IPS-18c (cell line): ENCODE measurements at regions not wholly inside any gene's neighbourhood (a gene's known extent, or its start where the extent isn't known, plus 50 kb on each side); places are given as distances from the start of the nearest gene placed in this dataset.
"Not testable (repeated sequence)": the region's sequence is repeated elsewhere in the genome, so short reads cannot be mapped to it uniquely, and the experiment has no call there.

ENCODE experiments used
- H3K4me3 ChIP-seq: 2 replicates; pipeline ENCODE4 v1.7.0; 2013; ENCODE audit warnings: low read depth, mild to moderate bottlenecking, low read length, moderate library complexity; ENCODE audit not compliant: insufficient read depth
- H3K9me3 ChIP-seq: one replicate; pipeline ENCODE4 v1.6.1; 2013; ENCODE audit warnings: mild to moderate bottlenecking, low read length, moderate library complexity; ENCODE audit not compliant: control insufficient read depth, insufficient read depth

DNA sequence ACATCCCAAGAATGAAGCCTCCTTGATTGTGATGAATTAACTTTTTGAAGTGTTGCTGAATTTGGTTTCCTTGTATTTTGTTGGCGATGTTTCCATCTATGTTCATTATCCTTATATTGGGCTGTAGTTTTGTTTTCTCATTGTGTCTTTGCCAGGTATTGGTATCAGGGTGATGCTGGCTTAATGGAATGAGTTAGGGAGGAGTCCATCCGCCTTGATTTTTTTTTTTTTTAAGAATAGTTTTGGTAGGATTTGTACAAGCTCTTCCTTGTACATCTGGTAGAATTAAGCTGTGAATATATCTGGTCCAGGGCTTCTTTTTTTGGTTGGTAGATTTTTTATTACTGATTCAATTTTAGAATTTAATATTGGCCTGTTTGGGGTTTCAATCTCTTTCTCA, 166.1 kb upstream of the WDFY3 start:
- H3K9me3 ChIP-seq, result no peaks in the 10 kb centered on the region
- no peak overlapping the region for H3K4me3 ChIP-seq

DNA sequence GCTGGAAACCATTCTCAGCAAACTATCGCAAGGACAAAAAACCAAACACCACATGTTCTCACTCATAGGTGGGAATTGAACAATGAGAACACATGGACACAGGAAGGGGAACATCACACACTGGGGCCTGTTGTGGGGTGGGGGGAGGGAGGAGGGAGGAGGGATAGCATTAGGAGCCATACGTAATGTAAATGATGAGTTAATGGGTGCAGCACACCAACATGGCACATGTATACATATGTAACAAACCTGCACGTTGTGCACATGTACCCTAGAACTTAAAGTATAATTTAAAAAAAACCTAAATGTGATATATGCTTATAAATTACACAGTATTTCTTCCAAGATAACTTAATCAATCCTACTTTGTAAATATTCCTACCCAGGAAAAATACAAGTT, 173.3 kb upstream of the WDFY3 start:
- not testable (repeated sequence) for H3K9me3 ChIP-seq

DNA sequence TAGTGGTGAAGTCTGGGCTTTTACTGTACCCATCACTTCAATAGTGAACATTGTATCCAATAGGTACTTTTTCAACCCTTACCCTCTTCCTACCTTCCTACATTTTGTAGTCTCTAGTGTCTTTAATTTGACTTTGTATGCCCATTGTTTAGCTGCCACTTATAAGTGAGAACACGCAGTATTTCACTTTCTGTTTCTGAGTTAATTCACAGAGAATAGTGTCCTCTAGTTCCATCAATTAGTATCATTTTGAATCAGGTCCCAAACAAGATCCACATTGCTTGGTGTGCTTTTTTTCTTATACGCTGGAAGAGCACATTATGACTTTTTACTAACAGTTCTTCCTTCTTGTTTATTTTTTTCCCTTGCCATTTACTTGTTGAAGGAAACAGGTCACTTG, 176.0 kb upstream of the WDFY3 start:
- H3K4me3 ChIP-seq, result no peak overlapping the region
- H3K9me3 ChIP-seq, result no peaks in the 10 kb centered on the region

More for the DNA sequence above, 173.3 kb upstream of the WDFY3 start:
- H3K4me3 ChIP-seq, result not testable (repeated sequence)

DNA sequence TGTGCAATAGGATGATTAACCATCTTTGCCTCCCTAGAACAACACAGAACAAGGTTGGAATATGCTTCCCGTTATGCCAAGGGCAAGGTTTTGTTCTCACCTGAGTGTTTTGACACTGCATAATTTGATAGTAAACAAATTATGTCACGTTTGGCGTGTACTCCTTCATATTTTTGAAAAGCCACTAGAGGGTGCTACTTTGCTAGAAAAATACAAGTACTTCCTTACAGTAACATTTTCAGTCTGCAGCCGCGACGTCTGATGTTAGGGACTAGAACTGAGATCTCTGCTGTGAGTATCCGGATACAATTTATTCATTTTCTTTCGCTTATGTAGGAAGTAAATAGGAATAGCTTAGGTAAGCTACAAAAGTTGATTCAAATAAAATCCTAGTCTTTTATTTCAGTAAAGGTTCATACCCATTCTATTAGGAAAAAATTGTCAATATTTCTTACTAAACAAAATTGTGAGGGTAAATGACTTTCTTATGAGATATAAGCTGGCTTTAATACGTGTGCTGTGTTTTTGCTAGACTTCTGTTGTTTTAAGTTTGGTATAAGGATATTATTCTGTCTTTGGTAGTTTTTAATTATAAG, 181.1 kb upstream of the WDFY3 start:
- Histone ChIP-seq H3K9me3 (no peaks in the 10 kb centered on the region), H3K4me3 (no peak overlapping the region)

GRCh38 chr4:85149676-85150075, 183.2 kb upstream of the WDFY3 start:
- H3K4me3 ChIP-seq, result no peak overlapping the region
- no peaks in the 10 kb centered on the region for H3K9me3 ChIP-seq

- Histone ChIP-seq H3K9me3 (no peaks in the 10 kb centered on the region), H3K4me3 (no peak overlapping the region)
These were observed 184.9 kb upstream of the WDFY3 start for GRCh38 chr4:85151371-85151770.

- Histone ChIP-seq H3K4me3 (no peak overlapping the region), H3K9me3 (no peaks in the 10 kb centered on the region)
These were observed 185.3 kb upstream of the WDFY3 start for GRCh38 chr4:85151786-85152185.

DNA sequence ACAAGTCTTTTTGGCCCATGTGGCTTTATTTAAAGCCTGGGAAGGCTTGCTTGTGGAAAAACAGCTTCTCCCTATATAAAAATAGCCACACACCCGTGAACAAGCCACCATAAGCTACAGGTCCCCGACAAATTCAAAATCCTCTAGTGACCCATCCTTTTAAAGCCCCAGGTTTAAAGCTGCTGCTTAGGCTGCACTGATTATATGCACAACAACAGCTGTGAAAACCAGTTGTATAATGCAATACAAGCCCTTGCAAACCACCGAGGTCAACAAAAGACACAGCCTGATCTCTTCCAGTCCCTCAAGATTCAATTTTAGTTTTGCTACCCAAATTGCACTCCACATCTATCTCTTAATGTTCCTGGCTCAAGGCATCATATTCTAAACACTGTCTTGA, 186.0 kb upstream of the WDFY3 start:
- no peaks in the 10 kb centered on the region for H3K9me3 ChIP-seq
- H3K4me3 ChIP-seq, result no peak overlapping the region

DNA sequence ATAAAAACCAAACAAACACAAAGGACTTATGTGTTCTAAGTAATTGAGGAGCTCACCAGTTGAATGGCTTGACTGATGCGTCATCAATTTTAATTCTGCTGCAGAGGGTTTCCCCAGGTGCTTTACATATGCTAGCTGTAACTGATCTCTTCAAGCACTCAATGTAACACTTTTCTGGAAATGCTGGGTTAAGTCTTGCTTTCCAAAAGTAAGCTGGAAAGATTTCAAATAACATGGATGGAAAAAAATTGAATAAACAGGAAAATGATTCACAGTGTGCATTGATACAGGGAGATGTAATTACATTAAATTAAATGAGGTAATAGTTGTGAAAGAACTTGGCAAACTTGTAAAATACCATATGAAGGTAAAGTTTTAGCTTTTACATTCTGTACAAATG, 186.7 kb upstream of the WDFY3 start:
- H3K9me3 ChIP-seq, result no peaks in the 10 kb centered on the region
- no peak overlapping the region for H3K4me3 ChIP-seq

- Histone ChIP-seq H3K4me3 (no peak overlapping the region), H3K9me3 (no peaks in the 10 kb centered on the region)
These were observed 188.1 kb upstream of the WDFY3 start for GRCh38 chr4:85154591-85154990.

GRCh38 chr4:85165808-85166207, 199.3 kb upstream of the WDFY3 start:
- Histone ChIP-seq H3K4me3 (no peak overlapping the region), H3K9me3 (peaks cover 2% of the 10 kb centered on the region)

DNA sequence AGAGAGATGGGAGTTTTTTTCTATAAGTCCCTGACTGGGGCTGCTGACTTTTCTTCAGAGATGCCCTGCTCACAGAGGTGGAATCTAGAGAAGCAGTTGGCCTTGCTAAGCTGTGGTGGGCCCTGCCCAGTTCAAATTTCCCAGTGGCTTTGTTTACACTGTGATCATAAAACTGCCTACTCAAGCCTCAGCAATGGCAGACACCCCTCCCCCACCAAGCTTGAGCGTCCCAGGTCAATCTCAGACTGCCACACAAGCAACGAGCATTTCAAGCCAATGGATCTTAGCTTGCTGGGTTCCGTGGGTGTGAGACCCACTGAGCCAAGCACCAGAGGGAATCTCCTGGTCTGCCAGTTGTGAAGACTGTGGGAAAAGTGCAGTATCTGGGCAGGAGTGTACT, 199.8 kb upstream of the WDFY3 start:
- peaks cover 2% of the 10 kb centered on the region for H3K9me3 ChIP-seq
- H3K4me3 ChIP-seq, result no peak overlapping the region

DNA sequence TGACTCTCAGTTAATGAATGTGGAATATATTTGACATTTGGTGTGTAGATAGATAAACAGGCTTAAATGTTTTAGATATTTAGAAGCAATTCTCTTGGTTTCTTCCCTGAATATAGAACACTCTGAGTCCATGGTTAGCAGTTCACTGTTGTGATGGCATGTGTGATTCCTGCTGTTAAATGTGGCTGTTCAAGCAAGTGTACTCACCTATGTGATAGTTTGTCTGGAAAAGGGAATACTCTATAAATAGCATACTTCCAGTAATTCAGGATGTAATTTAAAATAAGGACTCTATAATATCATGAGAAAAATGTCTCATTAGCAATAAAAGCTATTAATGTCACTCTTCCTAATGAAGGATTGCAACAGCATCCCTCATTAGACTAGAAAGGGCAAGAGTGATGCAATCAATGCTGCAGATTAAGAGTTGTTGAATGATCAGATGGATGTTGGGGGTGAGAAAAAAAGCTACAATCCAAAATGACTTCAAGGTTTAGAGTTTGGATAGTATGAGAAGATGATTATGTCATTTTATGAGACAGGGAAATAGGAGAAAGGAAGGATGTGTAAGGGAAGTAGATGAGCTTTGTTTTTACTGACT, 201.8 kb upstream of the WDFY3 start:
- Histone ChIP-seq H3K9me3 (peaks cover 2% of the 10 kb centered on the region), H3K4me3 (no peak overlapping the region)

DNA sequence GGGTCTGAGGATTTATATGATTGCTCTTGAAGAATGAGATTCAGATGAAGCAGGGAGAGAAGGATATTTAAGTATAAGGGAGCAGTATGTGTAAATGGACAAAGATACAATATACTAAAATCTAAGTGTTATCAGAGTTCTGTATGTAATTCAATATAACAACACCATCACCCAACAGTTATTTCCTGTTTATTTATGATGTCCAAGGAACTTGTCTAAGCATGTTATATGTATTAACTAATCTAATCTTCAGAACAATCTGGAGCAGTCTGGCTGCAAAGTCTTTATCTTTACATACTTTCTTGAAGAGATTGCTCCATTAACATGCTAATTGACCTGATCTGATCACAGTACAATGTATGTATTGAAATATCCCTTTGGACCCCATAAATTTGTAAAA, 203.8 kb upstream of the WDFY3 start:
- Histone ChIP-seq H3K4me3 (no peak overlapping the region), H3K9me3 (peaks cover 2% of the 10 kb centered on the region)

DNA sequence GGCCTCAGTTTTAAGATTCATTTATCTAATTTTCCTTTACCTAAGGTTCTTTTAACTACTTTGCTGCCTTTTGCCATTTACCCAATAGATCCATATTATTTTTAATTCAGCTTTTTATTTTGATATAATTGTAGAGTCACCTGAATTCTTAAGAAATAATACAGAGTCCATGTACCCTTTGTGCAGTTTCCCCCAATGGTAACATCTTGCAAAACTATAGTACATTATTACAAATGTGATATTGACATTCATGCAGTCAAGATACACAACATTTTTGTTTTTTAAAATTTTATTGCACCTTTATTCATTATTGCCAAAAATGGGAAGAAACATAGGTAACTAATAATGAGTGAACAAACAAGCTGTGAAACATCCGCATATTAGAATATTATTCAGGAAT, 208.7 kb upstream of the WDFY3 start:
- H3K4me3 ChIP-seq, result no peak overlapping the region
- no peaks in the 10 kb centered on the region for H3K9me3 ChIP-seq

- H3K9me3 ChIP-seq, result no peaks in the 10 kb centered on the region
- H3K4me3 ChIP-seq, result no peak overlapping the region
These were observed 210.6 kb upstream of the WDFY3 start for GRCh38 chr4:85177092-85177491.

DNA sequence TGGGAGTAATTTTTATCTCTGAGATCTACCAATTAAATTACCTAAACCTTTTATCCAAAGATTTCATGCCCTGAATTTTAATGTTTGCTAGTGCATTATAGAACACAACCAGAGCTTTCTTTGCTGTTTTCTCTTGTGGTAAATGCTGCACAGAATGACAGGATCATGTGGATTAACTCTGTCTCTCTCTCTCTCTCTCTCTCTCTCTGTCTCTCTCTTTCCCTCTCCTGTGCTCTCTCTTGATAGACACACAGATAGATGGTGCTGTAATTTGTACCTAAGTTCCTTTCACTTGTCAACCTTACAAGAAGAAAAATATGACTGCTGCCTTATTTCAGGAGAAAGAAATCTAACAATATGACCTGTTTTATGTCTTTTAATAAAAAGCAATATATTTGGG, 211.2 kb upstream of the WDFY3 start:
- Histone ChIP-seq H3K4me3 (no peak overlapping the region), H3K9me3 (no peaks in the 10 kb centered on the region)

DNA sequence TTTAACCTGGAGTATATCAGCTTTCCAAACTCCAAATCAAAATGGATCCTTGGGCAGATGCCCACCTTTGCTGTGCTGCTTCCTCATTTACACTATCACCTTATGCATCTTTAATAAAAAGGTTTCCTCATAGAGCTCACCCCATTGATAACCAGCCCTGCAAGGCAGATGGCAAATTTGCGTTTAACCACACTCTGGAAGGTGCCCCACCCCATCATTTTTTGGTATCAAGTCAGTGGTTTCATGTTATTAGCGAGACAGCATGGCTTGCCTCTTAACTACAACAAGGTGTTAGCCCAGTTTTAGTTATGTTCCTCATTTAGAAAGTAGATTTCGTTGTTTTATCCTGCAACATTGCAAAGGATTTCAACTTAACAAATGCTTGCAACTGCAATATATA, 214.0 kb upstream of the WDFY3 start:
- H3K9me3 ChIP-seq, result no peaks in the 10 kb centered on the region
- H3K4me3 ChIP-seq, result no peak overlapping the region

DNA sequence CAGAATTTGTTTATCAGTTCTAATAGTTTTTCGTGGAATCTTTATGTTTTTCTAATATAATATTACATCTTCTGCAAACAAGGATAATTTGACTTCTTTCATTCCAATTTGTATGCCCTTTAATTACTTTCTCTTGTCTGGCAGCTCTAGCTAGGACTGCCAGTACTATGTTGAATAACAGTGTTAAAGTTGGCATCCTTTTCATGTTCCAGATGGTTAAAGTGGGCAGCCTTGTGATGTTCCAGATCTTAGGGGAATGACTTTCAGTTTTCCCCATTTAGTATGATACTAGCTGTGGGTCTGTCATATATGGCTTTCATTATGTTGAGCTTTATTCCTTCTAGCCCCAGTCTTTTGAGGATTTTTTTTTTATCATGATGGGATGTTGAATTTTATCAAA, 220.6 kb upstream of the WDFY3 start:
- Histone ChIP-seq H3K9me3 (no peaks in the 10 kb centered on the region), H3K4me3 (no peak overlapping the region)
